PFSK-1 (cell line): ENCODE measurements at regions not wholly inside any gene's neighbourhood (a gene's known extent, or its start where the extent isn't known, plus 50 kb on each side); places are given as distances from the start of the nearest gene placed in this dataset.

Experiments
- POLR2AphosphoS5 ChIP-seq: IDR thresholded peaks from 2 replicates; pipeline ENCODE4 v1.6.1; 2012; ENCODE audit warnings: low read depth, mild to moderate bottlenecking, control low read depth, low read length, moderate library complexity
- TAF1 ChIP-seq: IDR thresholded peaks from 2 replicates; pipeline ENCODE4 v1.6.1; 2012; ENCODE audit warnings: low read length, control low read depth, borderline replicate concordance; ENCODE audit not compliant: insufficient read depth
- TF ChIP-seq, protein P1 (sequence below), 2 experiments: IDR thresholded peaks; 2 replicates each; pipeline versions ENCODE4 v1.6.1 to v1.8.0; 2011 to 2012; ENCODE audit warnings: low read depth in 2 of 2, low read length in 2 of 2, control low read depth in 1 of 2, inconsistent platforms in 1 of 2, mild to moderate bottlenecking in 1 of 2, moderate library complexity in 1 of 2; ENCODE audit not compliant: insufficient read depth in 1 of 2

DNA sequence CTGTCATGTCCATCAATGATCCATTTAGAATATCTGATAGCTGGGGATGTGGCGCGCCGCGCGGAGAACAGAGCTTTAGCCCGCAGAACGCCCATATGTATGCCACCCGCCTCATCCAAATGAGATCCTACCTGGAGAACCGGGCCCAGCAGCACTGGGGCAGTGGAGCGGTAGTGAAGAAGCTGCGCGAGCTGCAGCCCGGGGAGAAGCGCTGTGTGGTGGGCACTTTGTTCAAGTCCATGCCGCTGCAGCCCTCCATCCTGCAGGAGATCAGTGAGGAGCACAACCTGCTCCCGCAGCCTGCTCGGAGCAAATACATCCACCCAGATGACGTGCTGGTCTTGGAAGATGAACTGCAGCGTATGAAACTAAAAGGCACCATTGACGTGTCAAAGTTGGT is 313.7 kb downstream of the NR2F1-AS1 start:
- TF ChIP-seq TAF1 (no peak), POLR2AphosphoS5 (no peak)
- TF ChIP-seq, protein P1, sequence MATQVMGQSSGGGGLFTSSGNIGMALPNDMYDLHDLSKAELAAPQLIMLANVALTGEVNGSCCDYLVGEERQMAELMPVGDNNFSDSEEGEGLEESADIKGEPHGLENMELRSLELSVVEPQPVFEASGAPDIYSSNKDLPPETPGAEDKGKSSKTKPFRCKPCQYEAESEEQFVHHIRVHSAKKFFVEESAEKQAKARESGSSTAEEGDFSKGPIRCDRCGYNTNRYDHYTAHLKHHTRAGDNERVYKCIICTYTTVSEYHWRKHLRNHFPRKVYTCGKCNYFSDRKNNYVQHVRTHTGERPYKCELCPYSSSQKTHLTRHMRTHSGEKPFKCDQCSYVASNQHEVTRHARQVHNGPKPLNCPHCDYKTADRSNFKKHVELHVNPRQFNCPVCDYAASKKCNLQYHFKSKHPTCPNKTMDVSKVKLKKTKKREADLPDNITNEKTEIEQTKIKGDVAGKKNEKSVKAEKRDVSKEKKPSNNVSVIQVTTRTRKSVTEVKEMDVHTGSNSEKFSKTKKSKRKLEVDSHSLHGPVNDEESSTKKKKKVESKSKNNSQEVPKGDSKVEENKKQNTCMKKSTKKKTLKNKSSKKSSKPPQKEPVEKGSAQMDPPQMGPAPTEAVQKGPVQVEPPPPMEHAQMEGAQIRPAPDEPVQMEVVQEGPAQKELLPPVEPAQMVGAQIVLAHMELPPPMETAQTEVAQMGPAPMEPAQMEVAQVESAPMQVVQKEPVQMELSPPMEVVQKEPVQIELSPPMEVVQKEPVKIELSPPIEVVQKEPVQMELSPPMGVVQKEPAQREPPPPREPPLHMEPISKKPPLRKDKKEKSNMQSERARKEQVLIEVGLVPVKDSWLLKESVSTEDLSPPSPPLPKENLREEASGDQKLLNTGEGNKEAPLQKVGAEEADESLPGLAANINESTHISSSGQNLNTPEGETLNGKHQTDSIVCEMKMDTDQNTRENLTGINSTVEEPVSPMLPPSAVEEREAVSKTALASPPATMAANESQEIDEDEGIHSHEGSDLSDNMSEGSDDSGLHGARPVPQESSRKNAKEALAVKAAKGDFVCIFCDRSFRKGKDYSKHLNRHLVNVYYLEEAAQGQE (IDR thresholded peaks at IDR 0.05; ENCODE audit: insufficient read depth in 1 of 2, low read depth in 2 of 2, low read length in 2 of 2) = no peak
